GM12878 (cell line): ENCODE measurements at regions not wholly inside any gene's neighbourhood (a gene's known extent, or its start where the extent isn't known, plus 50 kb on each side); places are given as distances from the start of the nearest gene placed in this dataset.

Source experiments
- CEBPB ChIP-seq, 2 experiments: fragments of 150-350 bp in 1 of 2; IDR thresholded peaks; 2 replicates each; pipeline ENCODE4 v1.6.1; 2012 to 2014; ENCODE audit warnings: low read depth in 2 of 2, low read length in 2 of 2, borderline replicate concordance in 1 of 2, inconsistent platforms in 1 of 2
- CHD2 ChIP-seq: IDR thresholded peaks from 2 replicates; pipeline ENCODE4 v1.6.1; 2011; ENCODE audit warnings: low read depth, low read length, improper control_type of control experiment, borderline replicate concordance
- NFIC ChIP-seq: IDR thresholded peaks from 2 replicates; pipeline ENCODE4 v1.6.1; 2012; ENCODE audit warnings: low read depth, mild to moderate bottlenecking, inconsistent platforms, low read length, moderate library complexity
- POLR2A ChIP-seq: IDR thresholded peaks from 2 replicates; pipeline ENCODE4 v1.6.1; 2011; ENCODE audit warnings: low read depth, mild to moderate bottlenecking, low read length
- POLR2AphosphoS5 ChIP-seq: IDR thresholded peaks from 2 replicates; pipeline ENCODE4 v1.6.1; 2011; ENCODE audit warnings: mild to moderate bottlenecking, low read length, inconsistent platforms
- TAF1 ChIP-seq: IDR thresholded peaks from 2 replicates; pipeline ENCODE4 v1.6.1; 2011; ENCODE audit warnings: mild to moderate bottlenecking, low read depth, low read length, borderline replicate concordance
- ZNF274 ChIP-seq: IDR thresholded peaks from one replicate; pipeline ENCODE4 v1.8.0; 2011; ENCODE audit not compliant: insufficient read length, insufficient read depth
- ZNF622 ChIP-seq: fragments of 450-650 bp; IDR thresholded peaks from 2 replicates; pipeline ENCODE4 v1.6.1; 2017; ENCODE audit warnings: mild to moderate bottlenecking, inconsistent platforms
- TF ChIP-seq, protein P1 (sequence below), 3 experiments: IDR thresholded peaks in 2 of 3; conservative IDR thresholded peaks in 1 of 3; 2 replicates each; pipeline ENCODE4 v1.5.1; 2011; ENCODE audit warnings: low read depth in 3 of 3, low read length in 3 of 3, mild to moderate bottlenecking in 3 of 3, control low read depth in 2 of 3, moderate library complexity in 2 of 3, inconsistent platforms in 1 of 3, mixed read lengths in 1 of 3; ENCODE audit not compliant: control insufficient read depth in 2 of 3, insufficient read depth in 1 of 3; ENCODE audit errors: extremely low read depth in 1 of 3
- TF ChIP-seq, protein P2 (sequence below): fragments of 150-350 bp; IDR thresholded peaks from 2 replicates; pipeline ENCODE4 v1.6.1; 2014; ENCODE audit warnings: mild to moderate bottlenecking, low read depth, low read length

DNA sequence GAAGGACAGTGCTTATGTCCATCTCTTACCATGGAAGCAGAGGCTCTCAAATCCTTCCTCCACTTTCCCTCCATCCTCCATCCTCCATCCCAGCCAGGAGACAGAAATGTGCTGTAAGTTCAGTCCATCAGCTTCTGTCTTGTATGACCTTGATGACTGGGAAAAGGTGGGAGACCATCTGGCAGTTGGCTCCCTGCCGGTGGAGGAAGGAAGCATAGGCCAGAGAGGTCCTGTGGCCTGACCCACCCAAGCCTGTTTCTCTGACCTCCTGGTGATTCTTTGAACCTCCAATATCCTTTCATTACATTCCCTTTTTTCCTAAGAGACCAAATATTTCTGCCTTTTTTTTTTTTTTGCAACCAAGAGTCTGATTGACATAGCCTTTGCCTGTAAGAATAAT, 215.3 kb downstream of the ABCC12 start:
- TF ChIP-seq POLR2A (no peak), CHD2 (no peak), POLR2AphosphoS5 (no peak), CEBPB (IDR thresholded peaks at IDR 0.05; ENCODE audit: borderline replicate concordance in 1 of 2, low read depth in 2 of 2, low read length in 2 of 2) (no peak), ZNF622 (no peak), NFIC (no peak), ZNF274 (no peak), TAF1 (no peak)
- TF ChIP-seq, protein P1, sequence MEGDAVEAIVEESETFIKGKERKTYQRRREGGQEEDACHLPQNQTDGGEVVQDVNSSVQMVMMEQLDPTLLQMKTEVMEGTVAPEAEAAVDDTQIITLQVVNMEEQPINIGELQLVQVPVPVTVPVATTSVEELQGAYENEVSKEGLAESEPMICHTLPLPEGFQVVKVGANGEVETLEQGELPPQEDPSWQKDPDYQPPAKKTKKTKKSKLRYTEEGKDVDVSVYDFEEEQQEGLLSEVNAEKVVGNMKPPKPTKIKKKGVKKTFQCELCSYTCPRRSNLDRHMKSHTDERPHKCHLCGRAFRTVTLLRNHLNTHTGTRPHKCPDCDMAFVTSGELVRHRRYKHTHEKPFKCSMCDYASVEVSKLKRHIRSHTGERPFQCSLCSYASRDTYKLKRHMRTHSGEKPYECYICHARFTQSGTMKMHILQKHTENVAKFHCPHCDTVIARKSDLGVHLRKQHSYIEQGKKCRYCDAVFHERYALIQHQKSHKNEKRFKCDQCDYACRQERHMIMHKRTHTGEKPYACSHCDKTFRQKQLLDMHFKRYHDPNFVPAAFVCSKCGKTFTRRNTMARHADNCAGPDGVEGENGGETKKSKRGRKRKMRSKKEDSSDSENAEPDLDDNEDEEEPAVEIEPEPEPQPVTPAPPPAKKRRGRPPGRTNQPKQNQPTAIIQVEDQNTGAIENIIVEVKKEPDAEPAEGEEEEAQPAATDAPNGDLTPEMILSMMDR (IDR thresholded peaks at IDR 0.05 in 2 of 3, conservative IDR thresholded peaks at IDR 0.05 in 1 of 3; ENCODE audit: control insufficient read depth in 2 of 3, extremely low read depth in 1 of 3, insufficient read depth in 1 of 3, low read depth in 3 of 3, low read length in 3 of 3): no peak
- TF ChIP-seq, protein P2, sequence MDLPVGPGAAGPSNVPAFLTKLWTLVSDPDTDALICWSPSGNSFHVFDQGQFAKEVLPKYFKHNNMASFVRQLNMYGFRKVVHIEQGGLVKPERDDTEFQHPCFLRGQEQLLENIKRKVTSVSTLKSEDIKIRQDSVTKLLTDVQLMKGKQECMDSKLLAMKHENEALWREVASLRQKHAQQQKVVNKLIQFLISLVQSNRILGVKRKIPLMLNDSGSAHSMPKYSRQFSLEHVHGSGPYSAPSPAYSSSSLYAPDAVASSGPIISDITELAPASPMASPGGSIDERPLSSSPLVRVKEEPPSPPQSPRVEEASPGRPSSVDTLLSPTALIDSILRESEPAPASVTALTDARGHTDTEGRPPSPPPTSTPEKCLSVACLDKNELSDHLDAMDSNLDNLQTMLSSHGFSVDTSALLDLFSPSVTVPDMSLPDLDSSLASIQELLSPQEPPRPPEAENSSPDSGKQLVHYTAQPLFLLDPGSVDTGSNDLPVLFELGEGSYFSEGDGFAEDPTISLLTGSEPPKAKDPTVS: no peak
